ENCODE measurements at regions not wholly inside any gene's neighbourhood (a gene's known extent, or its start where the extent isn't known, plus 50 kb on each side); places are given as distances from the start of the nearest gene placed in this dataset. TPM values are rescaled to one million over a fixed set of nuclear protein-coding genes. Genes with fewer than 3 reads are reported as not detected.

DNA sequence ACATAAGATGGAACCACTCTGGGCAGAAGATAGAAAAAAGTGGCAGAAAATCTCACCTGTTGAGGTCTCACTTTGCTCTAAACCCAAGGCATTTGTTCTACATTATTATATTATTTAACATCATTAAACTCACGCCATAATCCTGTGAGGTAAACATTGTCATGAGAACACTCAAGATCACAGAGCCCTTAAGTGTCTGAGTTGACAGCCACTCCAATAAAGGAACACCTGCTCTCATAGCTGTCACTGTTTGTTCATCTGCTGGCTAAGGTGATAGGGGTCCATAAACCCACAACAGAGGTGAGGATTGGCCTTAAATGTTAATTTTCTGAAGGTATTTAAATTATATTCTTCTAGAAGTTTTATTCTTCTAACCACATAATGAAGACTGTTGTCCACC, 439.7 kb downstream of the RIT2 start:
- Histone ChIP-seq H3K27me3 (ENCODE audit: control insufficient read depth, insufficient read depth, low read length) (no peaks in the 10 kb centered on the region), H3K36me3 (ENCODE audit: control insufficient read depth, insufficient read depth, low read length) (no peaks in the 10 kb centered on the region), H3K4me3 (ENCODE audit: low read depth, low read length) (no peak overlapping the region)
- POLR2A ChIA-PET: no interaction called here
- CTCF ChIA-PET: no interaction called here
- no peak for DNase-seq (ENCODE audit: low read depth)
- TF ChIP-seq CTCF (IDR thresholded peaks at IDR 0.05; ENCODE audit: insufficient read depth, low read depth, low read length): no peak

DNA sequence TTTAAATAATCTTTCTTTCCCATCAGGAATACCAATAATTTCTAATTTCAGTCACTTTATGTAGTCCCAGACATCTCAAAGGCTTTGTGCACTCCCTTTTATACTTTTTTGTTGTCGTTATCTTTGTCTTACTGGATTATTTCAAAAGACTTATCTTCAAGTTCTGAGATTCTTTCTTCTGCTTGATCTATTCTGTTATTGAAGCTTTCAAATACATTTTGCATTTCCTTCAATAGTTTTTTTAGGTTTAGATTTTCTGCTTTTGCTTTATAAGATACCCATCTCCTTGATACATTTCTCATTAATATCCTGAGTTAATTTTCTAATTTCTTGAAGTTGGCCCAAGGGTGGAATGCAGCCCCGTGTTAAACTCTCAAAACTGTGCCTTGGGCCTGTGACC, 432.4 kb downstream of the RIT2 start:
- no peak for DNase-seq (ENCODE audit: low read depth)
- no peaks in the 10 kb centered on the region for H3K27me3 ChIP-seq (ENCODE audit: control insufficient read depth, insufficient read depth, low read length)
- POLR2A ChIA-PET: no interaction called here
- no peaks in the 10 kb centered on the region for H3K36me3 ChIP-seq (ENCODE audit: control insufficient read depth, insufficient read depth, low read length)
- no peak for TF ChIP-seq CTCF (IDR thresholded peaks at IDR 0.05; ENCODE audit: insufficient read depth, low read depth, low read length)
- no peak overlapping the region for H3K4me3 ChIP-seq (ENCODE audit: low read depth, low read length)
- CTCF ChIA-PET: no interaction called here

- ChIA-PET POLR2A (no interaction called here), CTCF (interaction anchor here (0.6 kb wide), 1 partner anchor 104 kb away, joined by 3 read pairs; no protein-coding TSS in a partner anchor)
- Histone ChIP-seq H3K4me3 (ENCODE audit: low read depth, low read length) (no peak overlapping the region), H3K36me3 (ENCODE audit: control insufficient read depth, insufficient read depth, low read length) (no peaks in the 10 kb centered on the region), H3K27me3 (ENCODE audit: control insufficient read depth, insufficient read depth, low read length) (no peaks in the 10 kb centered on the region)
- TF ChIP-seq CTCF (IDR thresholded peaks at IDR 0.05; ENCODE audit: insufficient read depth, low read depth, low read length): no peak
- no peak for DNase-seq (ENCODE audit: low read depth)
Measured at GRCh38 chr18:42689310-42689709, 426.2 kb downstream of the RIT2 start.

Small RNAs in the stretch of these regions (small RNA-seq; reads per million reads assigned to genes)
- not detected for gene RNA5SP454 (ENCODE audit: insufficient read length, low read depth, low replicate concordance)
